ENCODE measurements at regions not wholly inside any gene's neighbourhood (a gene's known extent, or its start where the extent isn't known, plus 50 kb on each side); places are given as distances from the start of the nearest gene placed in this dataset.

DNA sequence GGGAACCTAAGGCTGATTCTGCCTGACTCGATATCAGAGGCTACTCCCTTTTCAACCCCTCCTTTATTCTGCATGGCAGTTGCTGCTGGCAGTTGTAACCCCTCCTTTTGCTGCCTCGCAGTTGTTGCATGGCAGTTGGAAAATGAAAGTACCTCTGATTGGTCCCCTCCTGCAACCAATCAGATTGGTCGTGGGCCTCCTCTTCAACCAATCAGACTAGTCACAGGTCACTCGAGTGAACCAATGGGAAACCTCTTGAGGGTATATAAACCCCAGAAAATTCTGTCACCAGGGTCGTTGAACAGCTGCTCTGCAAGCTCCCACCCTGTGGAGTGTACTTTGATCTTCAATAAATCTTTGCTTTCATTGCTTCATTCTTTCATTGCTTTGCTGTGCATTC, 294.3 kb upstream of the SLC8A1 start:
- no peaks in the 10 kb centered on the region for H3K4me1 ChIP-seq
- ATAC-seq (peak in 3 of 4 donors; percentile 38 to 62 (median 53)), FAIRE-seq (no peak), DNase-seq (peak in 2 of 6 donors; percentile 23 to 32)
- H3K4me3 ChIP-seq: no peak overlapping the region
- no peaks in the 10 kb centered on the region for H3K27me3 ChIP-seq
- no peaks in the 10 kb centered on the region for H3K9me3 ChIP-seq
- 47 to 60% methylated on average over 5 of the region's 5 CpGs for WGBS, 2 donors
- no peak overlapping the region for H3K27ac ChIP-seq
- H3K36me3 ChIP-seq: no peaks in the 10 kb centered on the region
- intact Hi-C loops (cut with DNase I): no loop called here
- TF ChIP-seq, protein P1, sequence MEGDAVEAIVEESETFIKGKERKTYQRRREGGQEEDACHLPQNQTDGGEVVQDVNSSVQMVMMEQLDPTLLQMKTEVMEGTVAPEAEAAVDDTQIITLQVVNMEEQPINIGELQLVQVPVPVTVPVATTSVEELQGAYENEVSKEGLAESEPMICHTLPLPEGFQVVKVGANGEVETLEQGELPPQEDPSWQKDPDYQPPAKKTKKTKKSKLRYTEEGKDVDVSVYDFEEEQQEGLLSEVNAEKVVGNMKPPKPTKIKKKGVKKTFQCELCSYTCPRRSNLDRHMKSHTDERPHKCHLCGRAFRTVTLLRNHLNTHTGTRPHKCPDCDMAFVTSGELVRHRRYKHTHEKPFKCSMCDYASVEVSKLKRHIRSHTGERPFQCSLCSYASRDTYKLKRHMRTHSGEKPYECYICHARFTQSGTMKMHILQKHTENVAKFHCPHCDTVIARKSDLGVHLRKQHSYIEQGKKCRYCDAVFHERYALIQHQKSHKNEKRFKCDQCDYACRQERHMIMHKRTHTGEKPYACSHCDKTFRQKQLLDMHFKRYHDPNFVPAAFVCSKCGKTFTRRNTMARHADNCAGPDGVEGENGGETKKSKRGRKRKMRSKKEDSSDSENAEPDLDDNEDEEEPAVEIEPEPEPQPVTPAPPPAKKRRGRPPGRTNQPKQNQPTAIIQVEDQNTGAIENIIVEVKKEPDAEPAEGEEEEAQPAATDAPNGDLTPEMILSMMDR (IDR thresholded peaks at IDR 0.05): no peak

DNA sequence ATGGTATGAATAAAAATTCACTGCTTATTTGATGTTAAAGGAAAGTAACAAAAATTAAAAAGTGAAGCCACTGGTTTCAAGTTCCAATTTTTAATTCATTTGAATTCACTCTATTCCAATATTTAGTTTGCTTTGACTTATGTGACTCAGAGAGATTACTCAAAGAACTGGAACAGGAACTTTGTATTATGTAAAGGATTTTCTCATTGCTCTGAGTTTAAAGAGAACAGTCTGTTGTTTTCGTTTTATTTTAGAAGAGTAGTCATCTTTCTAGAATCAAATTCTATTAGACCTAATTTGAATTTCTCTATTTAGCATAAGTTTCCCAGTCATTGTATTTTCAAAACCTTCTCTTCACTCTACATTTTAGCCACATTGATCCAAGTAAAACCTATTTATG, 300.1 kb upstream of the SLC8A1 start:
- Histone ChIP-seq H3K27ac (no peak overlapping the region), H3K9me3 (no peaks in the 10 kb centered on the region), H3K4me1 (no peaks in the 10 kb centered on the region), H3K4me3 (no peak overlapping the region), H3K27me3 (no peaks in the 10 kb centered on the region), H3K36me3 (no peaks in the 10 kb centered on the region)
- WGBS, 2 donors: 34 to 43% methylated on average over 1 of the region's 1 CpG
- intact Hi-C loops (cut with DNase I): no loop called here
- DNase-seq (no peak), FAIRE-seq (no peak), ATAC-seq (no peak)
- TF ChIP-seq, protein P1 (IDR thresholded peaks at IDR 0.05): no peak

DNA sequence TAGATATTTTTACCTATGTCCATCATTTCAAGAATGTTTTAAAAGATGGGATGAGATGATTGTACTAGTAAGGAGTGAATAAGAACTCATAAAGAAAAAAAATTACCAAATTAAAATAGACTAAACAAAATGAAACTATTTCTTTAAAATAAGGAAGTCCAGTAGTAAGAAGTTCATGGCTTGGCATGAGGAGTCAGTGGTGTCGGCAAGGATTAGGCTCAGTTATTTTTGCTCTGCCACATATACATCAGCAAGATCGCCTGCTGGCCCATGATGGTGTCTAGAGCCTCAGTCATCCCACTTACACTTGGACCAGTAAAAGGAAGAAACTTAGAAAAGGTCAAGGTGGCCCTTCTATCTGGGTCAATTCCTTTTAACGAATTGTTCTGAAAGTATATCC, 300.9 kb upstream of the SLC8A1 start:
- intact Hi-C loops (cut with DNase I): no loop called here
- no peak for ATAC-seq

DNA sequence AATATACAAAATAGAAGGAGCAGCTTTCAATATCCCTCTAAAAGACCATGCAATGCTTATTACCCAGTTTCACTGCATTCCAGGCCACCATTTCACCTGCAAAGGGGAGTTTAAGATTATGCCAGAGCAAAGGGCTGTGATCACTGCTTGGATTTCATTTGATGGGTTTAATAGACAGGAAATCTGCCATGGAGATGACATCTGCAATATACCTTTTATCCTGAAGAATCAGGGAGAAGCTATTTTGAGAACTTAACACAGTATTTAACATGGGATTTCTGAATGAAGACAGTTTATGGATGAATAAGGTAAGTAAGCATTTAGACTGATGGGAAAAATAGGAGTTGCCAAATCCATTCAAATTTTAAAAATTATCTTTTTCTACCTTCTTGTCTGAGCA, 303.0 kb upstream of the SLC8A1 start:
- no peaks in the 10 kb centered on the region for H3K36me3 ChIP-seq
- DNase-seq (no peak), FAIRE-seq (no peak), ATAC-seq (no peak)
- no peaks in the 10 kb centered on the region for H3K27me3 ChIP-seq
- no peaks in the 10 kb centered on the region for H3K4me1 ChIP-seq
- H3K9me3 ChIP-seq: no peaks in the 10 kb centered on the region
- intact Hi-C loops (cut with DNase I): no loop called here
- H3K4me3 ChIP-seq: no peak overlapping the region
- no peak overlapping the region for H3K27ac ChIP-seq
- TF ChIP-seq, protein P1 (IDR thresholded peaks at IDR 0.05): no peak

More for the DNA sequence above, 300.9 kb upstream of the SLC8A1 start:
- Histone ChIP-seq H3K9me3 (no peaks in the 10 kb centered on the region), H3K27me3 (no peaks in the 10 kb centered on the region), H3K4me3 (no peak overlapping the region), H3K27ac (no peak overlapping the region), H3K36me3 (no peaks in the 10 kb centered on the region), H3K4me1 (no peaks in the 10 kb centered on the region)
- WGBS, 2 donors: 60 to 78% methylated on average over 3 of the region's 3 CpGs
- TF ChIP-seq, protein P1 (IDR thresholded peaks at IDR 0.05): no peak
- DNase-seq: no peak
- no peak for FAIRE-seq

DNA sequence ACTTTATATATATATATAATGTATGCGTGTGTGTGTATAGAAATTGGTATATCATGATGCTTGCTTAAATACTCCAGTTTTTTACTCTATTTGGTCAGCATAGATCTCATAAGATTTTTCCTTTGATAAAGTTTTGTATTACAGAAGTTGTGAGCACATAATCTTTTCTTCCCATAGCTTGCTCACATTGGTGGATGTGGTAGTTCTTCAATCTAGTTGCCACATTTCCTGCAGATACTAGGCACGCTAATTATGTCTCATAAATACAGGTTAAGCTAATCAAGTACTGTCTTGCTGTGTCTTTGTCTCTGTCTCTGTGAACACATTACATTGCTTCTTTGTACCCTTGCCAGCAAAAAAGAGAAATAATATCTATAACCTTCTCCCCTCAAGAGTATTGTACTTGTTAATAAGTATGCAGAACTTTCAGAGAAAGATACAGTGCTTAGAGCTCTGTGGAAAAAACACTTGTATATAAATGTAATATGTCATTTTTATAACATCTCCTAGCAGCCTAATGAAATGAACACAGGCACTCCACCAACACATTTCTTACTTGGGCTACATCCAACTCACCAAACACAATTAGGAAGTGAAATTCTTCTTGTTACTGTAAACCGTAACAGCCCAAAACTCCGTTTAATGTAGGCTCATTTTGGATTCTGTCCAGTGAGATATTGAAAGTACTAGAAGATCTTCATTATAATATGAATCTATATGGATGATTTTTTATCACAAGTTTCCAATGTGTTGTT, 306.7 kb upstream of the SLC8A1 start:
- no peak for ATAC-seq
- TF ChIP-seq, protein P1 (IDR thresholded peaks at IDR 0.05): no peak

More for the DNA sequence above, 306.7 kb upstream of the SLC8A1 start:
- H3K27me3 ChIP-seq: no peaks in the 10 kb centered on the region
- no peaks in the 10 kb centered on the region for H3K9me3 ChIP-seq
- intact Hi-C loops (cut with DNase I): no loop called here
- H3K4me1 ChIP-seq: no peaks in the 10 kb centered on the region
- 36 to 45% methylated on average over 4 of the region's 4 CpGs for WGBS, 2 donors
- H3K36me3 ChIP-seq: no peaks in the 10 kb centered on the region
- FAIRE-seq: peak; percentile 57
- H3K4me3 ChIP-seq: no peak overlapping the region
- H3K27ac ChIP-seq: no peak overlapping the region
- no peak for DNase-seq

Data from pancreas (tissue), 10 donors.